ENCODE measurements at regions not wholly inside any gene's neighbourhood (a gene's known extent, or its start where the extent isn't known, plus 50 kb on each side); places are given as distances from the start of the nearest gene placed in this dataset.

GRCh38 chr4:72629540-72629939, 60.5 kb upstream of the ADAMTS3 start:
- Histone ChIP-seq H3K9me3 (ENCODE audit: insufficient read depth, low read length) (no peaks in the 10 kb centered on the region), H3K27me3 (ENCODE audit: low read length) (no peaks in the 10 kb centered on the region), H3K9ac (ENCODE audit: low read length) (no peak overlapping the region), H3K27ac (ENCODE audit: low read depth, low read length) (no peak overlapping the region), H3F3A (ENCODE audit: insufficient read depth) (no peaks in the 10 kb centered on the region), H3K9me2 (replicated peaks; ENCODE audit: insufficient read depth, low read length) (no peaks in the 10 kb centered on the region), H4K20me1 (ENCODE audit: low read depth, low read length) (no peaks in the 10 kb centered on the region), H3K36me3 (ENCODE audit: low read length) (no peaks in the 10 kb centered on the region), H3K4me2 (ENCODE audit: low read depth, low read length, poor library complexity, severe bottlenecking) (no peak overlapping the region), H2AFZ (ENCODE audit: low read depth, low read length, severe bottlenecking) (no peak overlapping the region), H3K79me2 (ENCODE audit: insufficient read depth, low read length) (no peaks in the 10 kb centered on the region), H3K4me3 (ENCODE audit: insufficient read depth, low read length, poor library complexity, severe bottlenecking) (no peak overlapping the region)
- TF ChIP-seq, protein P1, sequence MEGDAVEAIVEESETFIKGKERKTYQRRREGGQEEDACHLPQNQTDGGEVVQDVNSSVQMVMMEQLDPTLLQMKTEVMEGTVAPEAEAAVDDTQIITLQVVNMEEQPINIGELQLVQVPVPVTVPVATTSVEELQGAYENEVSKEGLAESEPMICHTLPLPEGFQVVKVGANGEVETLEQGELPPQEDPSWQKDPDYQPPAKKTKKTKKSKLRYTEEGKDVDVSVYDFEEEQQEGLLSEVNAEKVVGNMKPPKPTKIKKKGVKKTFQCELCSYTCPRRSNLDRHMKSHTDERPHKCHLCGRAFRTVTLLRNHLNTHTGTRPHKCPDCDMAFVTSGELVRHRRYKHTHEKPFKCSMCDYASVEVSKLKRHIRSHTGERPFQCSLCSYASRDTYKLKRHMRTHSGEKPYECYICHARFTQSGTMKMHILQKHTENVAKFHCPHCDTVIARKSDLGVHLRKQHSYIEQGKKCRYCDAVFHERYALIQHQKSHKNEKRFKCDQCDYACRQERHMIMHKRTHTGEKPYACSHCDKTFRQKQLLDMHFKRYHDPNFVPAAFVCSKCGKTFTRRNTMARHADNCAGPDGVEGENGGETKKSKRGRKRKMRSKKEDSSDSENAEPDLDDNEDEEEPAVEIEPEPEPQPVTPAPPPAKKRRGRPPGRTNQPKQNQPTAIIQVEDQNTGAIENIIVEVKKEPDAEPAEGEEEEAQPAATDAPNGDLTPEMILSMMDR (IDR thresholded peaks at IDR 0.05; ENCODE audit: insufficient read depth, low read length, poor library complexity, severe bottlenecking), result no peak
- no peak for TF ChIP-seq EZH2phosphoT487 (conservative IDR thresholded peaks at IDR 0.05; ENCODE audit: low read length)

DNA sequence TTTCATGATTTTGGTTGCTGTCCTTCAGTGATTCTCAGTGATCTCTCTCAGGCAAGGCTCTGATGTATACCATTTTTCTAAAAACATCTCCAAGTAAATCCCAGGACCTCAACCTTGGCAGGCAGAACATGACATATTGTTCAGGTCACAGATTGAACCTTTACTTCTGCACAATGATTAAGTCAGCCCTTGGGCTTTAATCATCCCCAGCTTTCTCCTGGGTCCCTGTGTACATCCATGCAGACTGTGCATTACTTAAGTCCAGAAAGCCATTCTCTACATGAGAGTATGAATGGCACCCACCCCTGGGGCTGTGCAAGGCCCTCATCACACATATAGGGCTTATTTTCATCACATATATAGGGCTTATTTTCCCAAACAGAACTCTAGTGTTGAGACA, 58.7 kb upstream of the ADAMTS3 start:
- no peaks in the 10 kb centered on the region for H3K36me3 ChIP-seq (ENCODE audit: low read length)
- no peaks in the 10 kb centered on the region for H3F3A ChIP-seq (ENCODE audit: insufficient read depth)
- no peak overlapping the region for H2AFZ ChIP-seq (ENCODE audit: low read depth, low read length, severe bottlenecking)
- no peak for TF ChIP-seq EZH2phosphoT487 (conservative IDR thresholded peaks at IDR 0.05; ENCODE audit: low read length)
- TF ChIP-seq, protein P1 (IDR thresholded peaks at IDR 0.05; ENCODE audit: insufficient read depth, low read length, poor library complexity, severe bottlenecking), result no peak
- no peaks in the 10 kb centered on the region for H3K9me3 ChIP-seq (ENCODE audit: insufficient read depth, low read length)
- no peak overlapping the region for H3K27ac ChIP-seq (ENCODE audit: low read depth, low read length)
- no peaks in the 10 kb centered on the region for H3K9me2 ChIP-seq (replicated peaks; ENCODE audit: insufficient read depth, low read length)
- no peak overlapping the region for H3K4me3 ChIP-seq (ENCODE audit: insufficient read depth, low read length, poor library complexity, severe bottlenecking)
- no peaks in the 10 kb centered on the region for H3K79me2 ChIP-seq (ENCODE audit: insufficient read depth, low read length)
- no peaks in the 10 kb centered on the region for H3K27me3 ChIP-seq (ENCODE audit: low read length)
- H4K20me1 ChIP-seq (ENCODE audit: low read depth, low read length), result no peaks in the 10 kb centered on the region
- H3K9ac ChIP-seq (ENCODE audit: low read length), result no peak overlapping the region
- no peak overlapping the region for H3K4me2 ChIP-seq (ENCODE audit: low read depth, low read length, poor library complexity, severe bottlenecking)

Measured in SU-DHL-6 (cell line).